ENCODE measurements at regions not wholly inside any gene's neighbourhood (a gene's known extent, or its start where the extent isn't known, plus 50 kb on each side); places are given as distances from the start of the nearest gene placed in this dataset.
A peak's percentile ranks its signal among the peaks of the same experiment; 100 is the strongest.

GRCh38 chr12:127324681-127325080, 942.3 kb upstream of the TMEM132C start:
- intact Hi-C loops (cut with DNase I) = no loop called here

DNA sequence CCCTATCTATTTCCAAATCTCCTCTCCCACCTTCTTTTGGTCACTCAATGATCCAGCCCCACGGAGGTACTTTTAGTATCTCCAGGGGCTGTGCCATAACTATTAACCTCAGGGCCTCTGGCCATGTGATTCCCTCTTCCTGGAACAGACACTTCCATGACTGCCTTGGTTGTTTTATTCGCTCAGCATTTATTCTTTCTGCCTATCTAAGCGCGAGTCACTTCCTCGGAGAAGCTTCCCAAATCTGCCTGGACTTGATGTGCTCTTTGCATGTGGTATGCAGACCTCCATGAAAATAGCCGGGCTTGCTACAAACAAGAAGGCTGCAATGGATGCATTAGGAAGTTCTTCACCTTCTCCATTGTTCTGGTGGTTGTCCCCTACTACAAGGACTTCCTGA, 939.0 kb upstream of the TMEM132C start:
- ATAC-seq (no peak), DNase-seq (ENCODE audit: missing footprints) (no peak)
- intact Hi-C loops (cut with DNase I) = no loop called here

More at GRCh38 chr12:127324681-127325080, 942.3 kb upstream of the TMEM132C start:
- DNase-seq (ENCODE audit: missing footprints) = no peak
- ATAC-seq = no peak

- ATAC-seq (no peak), DNase-seq (ENCODE audit: missing footprints) (no peak)
- intact Hi-C loops (cut with DNase I) = no loop called here
Observed at GRCh38 chr12:127328867-127329266, 938.1 kb upstream of the TMEM132C start.

- ATAC-seq (no peak), DNase-seq (ENCODE audit: missing footprints) (no peak)
- intact Hi-C loops (cut with DNase I) = no loop called here
Observed at GRCh38 chr12:127334365-127334764, 932.6 kb upstream of the TMEM132C start.

GRCh38 chr12:127334912-127335644, 931.9 kb upstream of the TMEM132C start:
- intact Hi-C loops (cut with DNase I) = no loop called here
- no peak for DNase-seq (ENCODE audit: missing footprints)
- no peak for ATAC-seq

- intact Hi-C loops (cut with DNase I) = no loop called here
- ATAC-seq (no peak), DNase-seq (ENCODE audit: missing footprints) (no peak)
Observed at GRCh38 chr12:127336416-127336815, 930.6 kb upstream of the TMEM132C start.

DNA sequence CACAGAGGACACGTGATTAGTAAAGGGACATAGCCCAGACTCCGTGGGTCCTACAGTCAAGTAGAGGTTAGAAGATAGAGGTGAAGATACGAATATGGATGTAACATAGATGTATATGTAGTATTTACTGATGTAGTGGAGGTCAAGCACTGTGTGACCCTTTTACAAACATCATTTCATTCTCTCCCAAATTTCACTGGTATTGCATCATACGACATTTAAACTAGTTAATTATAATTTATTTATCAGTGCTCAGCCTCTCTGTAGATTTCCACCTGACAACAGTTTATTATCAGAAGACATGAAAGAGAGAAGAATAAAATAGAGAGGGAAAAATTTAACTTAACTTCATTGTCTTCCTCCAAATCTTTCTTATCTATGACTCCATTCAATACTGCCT, 927.9 kb upstream of the TMEM132C start:
- DNase-seq (ENCODE audit: missing footprints) (no peak), ATAC-seq (no peak)
- intact Hi-C loops (cut with DNase I) = no loop called here

DNA sequence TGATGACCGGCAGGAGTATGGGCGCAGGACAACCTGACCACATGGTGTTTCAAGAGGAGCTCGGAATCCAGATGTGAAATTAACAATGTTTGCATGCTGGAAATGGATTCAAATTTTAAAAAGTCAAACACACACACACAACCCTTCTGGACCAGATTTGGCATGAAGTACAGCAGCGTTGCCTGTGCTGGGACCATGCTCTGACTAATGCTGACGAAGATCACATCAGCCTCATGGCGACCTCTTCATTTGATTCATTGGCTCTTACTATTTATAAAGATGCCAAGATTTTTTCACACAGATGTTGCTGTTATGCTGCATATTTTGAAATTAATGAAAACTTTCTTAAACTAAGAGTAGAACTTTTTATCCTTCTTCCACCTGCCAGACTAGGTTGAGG, 926.6 kb upstream of the TMEM132C start:
- intact Hi-C loops (cut with DNase I) = no loop called here

DNA sequence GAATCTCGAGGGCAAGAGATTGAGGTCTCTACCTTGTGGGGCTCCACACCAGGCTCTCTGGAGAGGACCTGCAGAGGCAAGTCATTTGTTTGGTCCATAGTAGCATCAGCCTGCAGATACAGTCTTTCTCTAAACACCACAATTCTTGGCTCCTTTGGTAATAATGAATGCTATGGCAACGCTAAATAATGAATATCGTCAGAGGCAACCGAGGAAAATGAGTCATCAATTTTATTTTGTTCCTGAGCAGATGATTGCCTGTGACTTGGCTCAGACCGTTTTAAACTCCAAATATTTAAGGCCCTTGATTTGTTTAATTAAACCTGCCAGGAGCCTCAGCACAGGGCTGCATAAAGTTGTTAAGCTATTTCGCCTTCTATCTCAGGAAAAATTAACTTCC, 924.1 kb upstream of the TMEM132C start:
- no peak for DNase-seq (ENCODE audit: missing footprints)
- intact Hi-C loops (cut with DNase I) = no loop called here
- ATAC-seq = no peak

More for the DNA sequence above, 926.6 kb upstream of the TMEM132C start:
- DNase-seq (ENCODE audit: missing footprints) (no peak), ATAC-seq (no peak)

DNA sequence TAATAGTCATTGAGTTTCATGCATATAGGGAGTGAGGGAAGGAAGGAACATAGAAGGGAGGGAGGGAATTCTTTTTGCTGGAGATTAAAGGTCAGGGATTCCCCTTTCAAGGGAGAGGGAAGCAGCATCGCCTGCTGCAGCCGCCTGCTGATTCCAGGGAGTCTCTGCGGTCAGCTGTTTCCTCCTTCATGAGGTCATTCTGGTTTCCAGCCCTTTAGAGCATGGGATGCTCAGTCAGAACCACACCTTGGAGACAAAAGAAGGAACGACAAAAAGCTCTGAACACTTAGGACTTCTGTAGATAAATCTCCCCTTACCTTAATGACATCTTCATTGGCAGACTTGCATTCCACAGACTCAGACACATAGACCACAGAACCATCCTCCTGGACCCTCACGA, 923.0 kb upstream of the TMEM132C start:
- DNase-seq (ENCODE audit: missing footprints) = no peak
- intact Hi-C loops (cut with DNase I) = no loop called here
- ATAC-seq = no peak

DNA sequence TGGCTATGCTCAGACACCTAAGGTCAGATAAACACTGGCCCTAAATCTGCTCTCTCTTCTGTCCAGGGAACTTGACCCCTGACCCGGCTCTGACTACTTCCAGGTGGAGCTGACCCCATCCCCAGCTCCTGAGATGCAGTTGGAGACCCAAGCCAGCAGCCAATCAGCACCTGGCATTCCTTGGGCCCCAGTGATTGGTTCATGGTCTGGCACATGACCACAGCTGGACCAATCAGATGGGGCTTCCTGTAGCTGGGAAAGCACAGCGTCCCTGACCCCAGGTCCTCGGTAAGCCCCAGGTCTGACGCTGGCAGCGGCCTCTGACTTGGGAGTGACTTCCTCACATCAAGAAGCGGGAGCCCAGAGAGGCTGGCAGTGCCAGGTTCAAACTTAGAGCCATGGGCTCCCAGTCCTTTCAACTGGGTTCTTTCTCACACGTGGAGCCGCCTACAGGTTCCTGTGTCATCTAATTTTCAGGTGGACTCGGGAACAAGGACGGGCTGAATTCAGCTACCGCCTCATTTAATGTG, 915.4 kb upstream of the TMEM132C start:
- ATAC-seq (no peak), DNase-seq (ENCODE audit: missing footprints) (no peak)
- intact Hi-C loops (cut with DNase I) = no loop called here

GRCh38 chr12:127355061-127355841, 911.7 kb upstream of the TMEM132C start:
- DNase-seq (ENCODE audit: missing footprints) (no peak), ATAC-seq (no peak)
- intact Hi-C loops (cut with DNase I) = no loop called here

GRCh38 chr12:127358888-127359287, 908.1 kb upstream of the TMEM132C start:
- ATAC-seq (no peak), DNase-seq (ENCODE audit: missing footprints) (no peak)
- intact Hi-C loops (cut with DNase I) = no loop called here

- ATAC-seq = no peak
- DNase-seq (ENCODE audit: missing footprints) = no peak
- intact Hi-C loops (cut with DNase I) = no loop called here
Observed at GRCh38 chr12:127360580-127360979, 906.4 kb upstream of the TMEM132C start.

- intact Hi-C loops (cut with DNase I) = no loop called here
- DNase-seq (ENCODE audit: missing footprints) (no peak), ATAC-seq (no peak)
Observed at GRCh38 chr12:127362121-127362520, 904.8 kb upstream of the TMEM132C start.

GRCh38 chr12:127363392-127363791, 903.6 kb upstream of the TMEM132C start:
- DNase-seq (ENCODE audit: missing footprints) = no peak
- intact Hi-C loops (cut with DNase I) = no loop called here

GRCh38 chr12:127373559-127373958, 893.4 kb upstream of the TMEM132C start:
- intact Hi-C loops (cut with DNase I) = no loop called here
- DNase-seq (ENCODE audit: missing footprints) (no peak), ATAC-seq (no peak)

More at GRCh38 chr12:127363392-127363791, 903.6 kb upstream of the TMEM132C start:
- ATAC-seq = no peak

- ATAC-seq (no peak), DNase-seq (ENCODE audit: missing footprints) (no peak)
- intact Hi-C loops (cut with DNase I) = no loop called here
Observed at GRCh38 chr12:127374447-127374846, 892.5 kb upstream of the TMEM132C start.

GRCh38 chr12:127381043-127381668, 885.8 kb upstream of the TMEM132C start:
- ATAC-seq (peak; percentile 62), DNase-seq (ENCODE audit: missing footprints) (no peak)
- intact Hi-C loops (cut with DNase I) = loop anchor here (2.0 kb wide), 1 partner anchor 272 kb away; no protein-coding TSS in a partner anchor
